Duodenal mucosa (tissue), 2 donors: ENCODE measurements at regions not wholly inside any gene's neighbourhood (a gene's known extent, or its start where the extent isn't known, plus 50 kb on each side); places are given as distances from the start of the nearest gene placed in this dataset.
"Not testable (repeated sequence)": the region's sequence is repeated elsewhere in the genome, so short reads cannot be mapped to it uniquely, and the experiment has no call there.

Experiments
- H3K27ac ChIP-seq: one replicate; pipeline ENCODE4 v1.7.0; 2013; ENCODE audit warnings: low read depth, low read length
- H3K27me3 ChIP-seq, 2 donors: one replicate each; pipeline ENCODE4 v1.7.0; 2013; ENCODE audit warnings: low read length in 2 of 2, control low read depth in 1 of 2; ENCODE audit not compliant: insufficient read depth in 2 of 2, control insufficient read depth in 1 of 2
- H3K36me3 ChIP-seq, 2 donors: one replicate each; pipeline ENCODE4 v1.7.0; 2013; ENCODE audit warnings: low read length in 2 of 2, control low read depth in 1 of 2; ENCODE audit not compliant: insufficient read depth in 2 of 2, control insufficient read depth in 1 of 2
- H3K4me1 ChIP-seq, 2 donors: one replicate each; pipeline ENCODE4 v1.7.0; 2013; ENCODE audit warnings: low read length in 2 of 2, control low read depth in 1 of 2; ENCODE audit not compliant: insufficient read depth in 2 of 2, control insufficient read depth in 1 of 2
- H3K4me3 ChIP-seq, 2 donors: one replicate each; pipeline ENCODE4 v1.7.0; 2013; ENCODE audit warnings: low read length in 2 of 2, low read depth in 1 of 2
- H3K9ac ChIP-seq, 2 donors: one replicate each; pipeline ENCODE4 v1.7.0; 2013; ENCODE audit warnings: low read length in 2 of 2, low read depth in 1 of 2
- H3K9me3 ChIP-seq, 2 donors: one replicate each; pipeline ENCODE4 v1.7.0; 2013; ENCODE audit warnings: low read length in 2 of 2, control low read depth in 1 of 2; ENCODE audit not compliant: control insufficient read depth in 1 of 2

DNA sequence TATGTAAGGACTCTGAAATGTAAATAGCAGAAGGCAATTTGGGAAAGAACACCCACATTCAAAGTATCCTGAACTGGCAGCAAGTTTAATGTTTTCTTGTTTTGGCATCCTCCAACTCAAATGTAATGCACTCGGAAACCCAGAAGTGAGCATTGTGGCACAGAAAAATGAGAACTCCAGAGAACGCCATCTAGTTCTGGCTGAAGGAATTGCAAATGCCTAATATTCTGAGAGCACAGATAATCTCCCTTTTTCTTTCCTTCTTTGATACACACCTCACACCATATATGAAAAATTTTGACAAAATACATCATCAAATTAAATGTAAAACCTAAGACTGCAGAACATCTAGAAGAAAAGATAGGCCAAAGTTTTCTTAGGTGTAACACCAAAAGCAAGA lies 52.1 kb downstream of the PWWP3B start:
- no peaks in the 10 kb centered on the region for H3K27me3 ChIP-seq
- H3K9ac ChIP-seq: no peak overlapping the region
- no peaks in the 10 kb centered on the region for H3K36me3 ChIP-seq
- no peaks in the 10 kb centered on the region for H3K9me3 ChIP-seq
- no peak overlapping the region for H3K27ac ChIP-seq
- no peak overlapping the region for H3K4me3 ChIP-seq
- H3K4me1 ChIP-seq: no peaks in the 10 kb centered on the region

- H3K9me3 ChIP-seq: no peaks in the 10 kb centered on the region
- H3K4me1 ChIP-seq: no peaks in the 10 kb centered on the region
- H3K27ac ChIP-seq: no peak overlapping the region
- H3K27me3 ChIP-seq: no peaks in the 10 kb centered on the region
- no peak overlapping the region for H3K9ac ChIP-seq
- no peaks in the 10 kb centered on the region for H3K36me3 ChIP-seq
- no peak overlapping the region for H3K4me3 ChIP-seq
Observed at GRCh38 chrX:106243376-106243775, 75.3 kb downstream of the PWWP3B start.

DNA sequence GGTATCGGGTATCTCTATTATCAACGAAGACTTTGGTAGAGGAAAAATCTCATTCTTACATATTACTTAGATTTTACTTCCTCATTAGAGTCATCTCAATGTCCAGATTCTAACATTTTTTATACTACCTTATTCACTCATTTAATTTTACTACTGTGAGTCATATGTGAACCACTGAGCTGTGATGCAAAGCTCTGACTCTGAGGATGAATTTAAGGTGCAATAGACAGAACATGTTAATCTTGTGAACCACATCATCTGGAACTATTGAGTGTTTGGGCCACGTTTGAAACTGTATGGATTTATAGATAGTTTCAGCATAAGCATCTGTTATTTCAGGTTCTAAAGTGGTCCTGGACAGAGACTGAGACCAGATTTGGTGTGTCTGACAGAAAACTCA lies 78.4 kb downstream of the PWWP3B start:
- no peaks in the 10 kb centered on the region for H3K4me1 ChIP-seq
- H3K27ac ChIP-seq: no peak overlapping the region
- no peaks in the 10 kb centered on the region for H3K27me3 ChIP-seq
- no peak overlapping the region for H3K4me3 ChIP-seq
- H3K36me3 ChIP-seq: no peaks in the 10 kb centered on the region
- H3K9me3 ChIP-seq: no peaks in the 10 kb centered on the region
- no peak overlapping the region for H3K9ac ChIP-seq

- Histone ChIP-seq H3K4me3 (no peak overlapping the region), H3K9ac (no peak overlapping the region), H3K36me3 (no peaks in the 10 kb centered on the region), H3K27ac (no peak overlapping the region), H3K27me3 (no peaks in the 10 kb centered on the region), H3K9me3 (no peaks in the 10 kb centered on the region), H3K4me1 (no peaks in the 10 kb centered on the region)
Observed at GRCh38 chrX:106247162-106247561, 79.1 kb downstream of the PWWP3B start.

DNA sequence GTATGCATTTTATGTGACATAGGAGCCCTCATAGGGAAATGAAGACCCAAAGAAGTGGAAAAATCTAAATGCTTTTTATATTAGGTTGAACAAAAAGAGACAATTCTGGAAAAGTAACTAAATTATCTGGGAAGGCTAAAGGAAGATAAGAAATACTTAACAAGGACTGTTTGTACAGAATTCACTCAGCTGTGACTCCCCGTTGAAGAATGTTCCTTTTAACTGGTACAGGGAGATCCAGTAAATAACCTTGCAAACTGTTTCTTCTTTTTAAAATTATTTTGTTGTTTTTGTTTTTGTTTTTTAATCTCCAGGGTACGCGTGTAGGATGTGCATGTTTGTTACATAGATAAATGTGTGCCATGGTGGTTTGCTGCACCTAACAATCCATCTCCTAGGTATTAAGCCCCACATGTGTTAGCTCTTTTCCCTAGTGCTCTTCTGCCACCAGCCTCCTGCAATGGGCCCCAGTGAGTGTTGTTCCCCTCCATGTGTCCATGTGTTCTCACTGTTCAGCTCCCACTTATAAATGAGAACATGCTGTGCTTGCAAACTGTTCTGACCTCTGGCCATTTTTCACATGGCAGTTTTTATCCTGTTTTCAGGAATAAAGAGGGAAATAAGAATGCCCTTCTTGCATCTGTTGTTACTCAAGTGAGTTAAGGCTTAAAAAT lies 81.7 kb downstream of the PWWP3B start:
- no peak overlapping the region for H3K27ac ChIP-seq
- H3K9me3 ChIP-seq: no peaks in the 10 kb centered on the region
- no peak overlapping the region for H3K4me3 ChIP-seq
- no peaks in the 10 kb centered on the region for H3K27me3 ChIP-seq
- no peaks in the 10 kb centered on the region for H3K4me1 ChIP-seq
- H3K36me3 ChIP-seq: no peaks in the 10 kb centered on the region
- H3K9ac ChIP-seq: no peak overlapping the region

GRCh38 chrX:106263817-106264216 lies 95.7 kb downstream of the PWWP3B start:
- Histone ChIP-seq H3K9me3 (no peaks in the 10 kb centered on the region), H3K4me1 (no peaks in the 10 kb centered on the region), H3K4me3 (no peak overlapping the region), H3K27ac (no peak overlapping the region), H3K9ac (no peak overlapping the region), H3K27me3 (no peaks in the 10 kb centered on the region), H3K36me3 (no peaks in the 10 kb centered on the region)

- H3K9me3 ChIP-seq, H3K4me3 ChIP-seq, H3K9ac ChIP-seq, H3K36me3 ChIP-seq, H3K27ac ChIP-seq, H3K27me3 ChIP-seq, H3K4me1 ChIP-seq: not testable (repeated sequence)
Observed at GRCh38 chrX:106273947-106274587, 106.0 kb downstream of the PWWP3B start.

DNA sequence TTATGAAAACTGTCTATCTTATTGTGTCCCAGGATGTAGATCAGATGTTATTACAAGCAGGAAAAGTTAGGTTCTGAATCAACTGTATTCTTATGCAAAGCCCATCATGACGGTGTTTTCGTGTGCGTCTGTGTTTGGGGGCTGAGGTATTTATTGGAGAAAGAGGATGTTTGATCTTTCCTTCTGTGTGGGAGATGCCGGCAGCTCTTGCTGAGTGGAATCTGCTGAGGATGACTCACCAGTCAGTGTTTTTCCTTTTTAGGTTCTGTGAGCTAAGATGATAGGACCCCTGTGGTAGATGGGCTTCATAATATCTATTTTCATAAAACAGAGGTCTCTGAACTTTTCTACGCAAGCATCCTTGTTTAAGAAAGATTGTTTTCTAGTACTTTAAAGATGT lies 107.1 kb downstream of the PWWP3B start:
- not testable (repeated sequence) for H3K27me3 ChIP-seq, H3K9ac ChIP-seq, H3K36me3 ChIP-seq, H3K4me3 ChIP-seq, H3K4me1 ChIP-seq, H3K27ac ChIP-seq, H3K9me3 ChIP-seq

- Histone ChIP-seq H3K27me3 (no peaks in the 10 kb centered on the region), H3K36me3 (no peaks in the 10 kb centered on the region)
Observed at GRCh38 chrX:106278951-106279350, 110.8 kb downstream of the PWWP3B start.

DNA sequence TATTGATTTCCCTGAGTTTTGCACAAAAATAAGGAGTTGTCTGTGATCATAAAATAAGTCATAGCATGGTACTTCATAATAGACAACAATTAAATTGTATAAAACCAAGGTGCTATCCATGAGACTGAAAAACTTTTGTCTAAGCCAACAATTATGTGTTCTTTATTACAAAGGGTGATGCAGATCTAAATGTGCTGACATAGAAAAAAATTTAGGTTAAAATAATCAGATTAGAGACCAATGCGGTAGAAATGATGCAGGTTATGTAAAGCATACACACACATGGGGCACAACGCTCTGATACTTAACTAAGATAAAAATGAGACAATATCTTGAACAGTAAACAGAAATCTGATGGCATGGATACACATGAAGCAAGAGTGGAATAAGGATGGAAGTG lies 113.3 kb downstream of the PWWP3B start:
- Histone ChIP-seq H3K27me3 (no peaks in the 10 kb centered on the region), H3K4me1 (no peaks in the 10 kb centered on the region), H3K36me3 (no peaks in the 10 kb centered on the region), H3K4me3 (no peak overlapping the region), H3K9me3 (no peaks in the 10 kb centered on the region), H3K9ac (no peak overlapping the region), H3K27ac (no peak overlapping the region)

More at GRCh38 chrX:106278951-106279350, 110.8 kb downstream of the PWWP3B start:
- Histone ChIP-seq H3K4me1 (no peaks in the 10 kb centered on the region), H3K9me3 (no peaks in the 10 kb centered on the region), H3K4me3 (no peak overlapping the region), H3K27ac (no peak overlapping the region), H3K9ac (no peak overlapping the region)
